ENCODE measurements at regions not wholly inside any gene's neighbourhood (a gene's known extent, or its start where the extent isn't known, plus 50 kb on each side); places are given as distances from the start of the nearest gene placed in this dataset.

- no peak for TF ChIP-seq CTCF (IDR thresholded peaks at IDR 0.05)
- no peak for TF ChIP-seq POLR2A (IDR thresholded peaks at IDR 0.05)
These were observed 127.6 kb downstream of the OAT start for GRCh38 chr10:124291001-124291701.
